ENCODE measurements at regions not wholly inside any gene's neighbourhood (a gene's known extent, or its start where the extent isn't known, plus 50 kb on each side); places are given as distances from the start of the nearest gene placed in this dataset.

DNA sequence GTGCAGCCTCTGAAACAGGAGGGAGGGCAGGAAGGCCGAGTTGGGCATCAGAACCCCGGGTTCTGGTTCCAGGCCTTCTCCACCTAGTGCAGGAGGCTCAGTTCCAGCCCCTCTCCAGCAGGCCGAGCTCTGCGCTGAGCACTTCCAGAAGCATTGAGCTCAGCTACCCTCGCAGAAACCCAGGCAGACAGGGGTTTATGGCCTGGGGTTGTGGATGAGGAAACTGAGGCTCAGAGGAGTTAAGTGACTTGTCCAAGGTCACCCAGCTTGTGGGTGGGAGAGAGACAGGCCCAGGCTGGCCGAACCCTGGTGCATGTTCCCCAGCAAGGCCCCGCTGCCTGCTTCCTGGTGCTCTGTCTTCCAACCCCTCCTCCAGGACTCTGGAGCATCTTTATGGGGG lies 348.9 kb downstream of the PTPRU start:
- no peak for DNase-seq (ENCODE audit: low spot score)

DNA sequence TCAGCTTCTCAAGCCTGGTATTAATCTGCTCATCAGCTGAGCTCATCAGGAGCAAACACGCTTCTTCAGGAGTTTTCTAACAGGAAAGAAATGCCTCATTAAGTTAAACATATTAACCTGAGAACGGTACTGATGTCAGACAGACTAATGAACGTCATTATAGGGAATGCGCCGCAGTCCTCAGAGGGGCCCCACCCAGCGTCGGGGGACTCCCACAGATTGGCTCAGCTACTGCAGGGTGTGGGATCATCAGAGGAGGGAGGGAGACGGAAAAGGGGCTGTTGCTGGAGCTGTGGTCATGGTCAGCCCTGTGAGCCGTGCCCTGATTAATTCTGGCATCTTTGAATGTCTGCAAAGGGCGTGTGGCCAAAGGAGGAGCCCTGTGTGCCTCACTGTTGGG lies 348.5 kb downstream of the PTPRU start:
- no peak for DNase-seq (ENCODE audit: low spot score)

DNA sequence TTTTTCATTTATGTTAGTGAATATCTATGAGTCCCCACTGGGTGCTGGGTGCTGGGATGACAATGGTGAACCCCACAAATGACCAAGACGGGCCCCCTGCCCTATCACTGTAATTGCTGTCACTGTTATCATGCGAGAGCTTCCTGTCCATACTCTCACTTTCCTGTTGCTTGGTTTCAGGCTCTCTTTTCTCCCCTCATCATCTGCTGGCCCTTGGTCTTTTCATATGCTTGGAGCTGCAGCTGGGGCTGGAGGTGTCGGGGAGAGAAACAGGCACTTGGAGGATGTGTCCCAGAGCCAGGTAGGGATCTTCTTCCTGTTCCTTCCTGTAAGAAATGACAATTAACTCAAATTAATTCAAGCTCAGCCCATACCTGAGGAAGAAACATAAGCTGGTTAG lies 348.0 kb downstream of the PTPRU start:
- DNase-seq (ENCODE audit: low spot score) = no peak

DNA sequence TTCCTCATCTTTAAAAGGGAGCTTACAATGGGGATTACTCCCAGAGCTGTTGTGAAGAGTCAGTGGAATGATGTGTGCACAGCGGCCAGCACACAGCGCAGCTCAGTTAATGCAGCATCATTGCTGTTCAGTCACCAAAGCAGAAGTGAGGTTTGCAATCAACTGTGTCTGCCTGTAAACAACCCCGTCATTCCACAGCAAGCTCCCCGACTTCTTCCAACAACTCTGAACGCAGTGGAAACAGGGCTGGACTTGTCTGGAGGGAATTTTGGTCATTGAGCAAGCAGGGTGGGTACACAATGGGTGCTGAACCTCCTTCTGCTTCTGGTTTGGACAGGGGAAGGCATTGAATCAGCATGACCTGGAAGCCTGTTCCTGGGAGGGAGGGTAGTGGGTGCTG lies 347.4 kb downstream of the PTPRU start:
- DNase-seq (ENCODE audit: low spot score) = no peak

DNA sequence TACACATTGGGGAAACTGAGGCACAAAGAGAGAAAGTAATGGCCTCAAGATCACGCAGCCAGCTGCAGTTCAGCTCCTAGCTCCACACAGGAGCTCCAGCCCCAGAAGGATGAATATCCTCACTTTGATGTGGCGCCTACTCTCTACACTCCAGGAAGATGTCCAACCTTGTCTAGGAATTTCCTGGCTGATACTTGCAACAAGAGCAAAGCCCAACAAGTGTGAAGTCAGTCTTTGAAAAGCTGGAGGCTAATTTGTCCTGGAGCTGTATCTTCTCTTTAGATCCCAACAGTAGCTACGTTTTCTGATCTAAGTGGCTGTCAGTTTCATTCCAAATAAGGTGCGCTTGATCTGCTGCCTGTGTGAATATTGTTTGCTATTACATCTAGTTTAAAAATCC lies 344.9 kb downstream of the PTPRU start:
- no peak for DNase-seq (ENCODE audit: low spot score)

DNA sequence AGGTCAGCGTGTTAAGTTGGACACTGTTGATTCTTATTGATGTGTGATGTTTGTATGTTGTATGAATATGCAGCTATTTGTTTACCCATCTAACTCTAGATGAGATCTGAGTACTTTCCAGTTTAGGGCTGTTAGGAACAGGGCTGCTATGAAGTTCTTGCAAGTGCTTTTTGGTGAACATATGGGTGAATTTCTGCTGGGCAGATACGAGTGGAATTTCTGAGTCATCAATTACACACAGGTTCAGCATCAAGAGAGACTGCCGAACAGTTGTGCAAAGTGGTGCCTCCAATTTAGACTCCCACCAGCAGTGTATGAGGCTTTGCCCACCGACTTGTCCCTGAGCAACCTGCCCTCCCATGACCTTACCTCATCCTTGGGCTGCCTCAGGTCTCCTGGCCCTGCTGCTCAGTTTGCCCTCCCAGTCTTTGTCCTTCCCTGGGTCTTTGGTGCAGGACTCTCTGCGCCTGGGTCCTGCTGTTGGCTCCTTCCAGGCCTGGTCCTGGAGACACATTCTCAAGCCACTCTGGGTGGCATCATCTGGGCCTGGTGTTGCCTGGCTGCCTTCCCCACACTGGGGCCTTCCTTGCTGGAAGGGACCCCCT lies 343.6 kb downstream of the PTPRU start:
- no peak for DNase-seq (ENCODE audit: low spot score)

DNA sequence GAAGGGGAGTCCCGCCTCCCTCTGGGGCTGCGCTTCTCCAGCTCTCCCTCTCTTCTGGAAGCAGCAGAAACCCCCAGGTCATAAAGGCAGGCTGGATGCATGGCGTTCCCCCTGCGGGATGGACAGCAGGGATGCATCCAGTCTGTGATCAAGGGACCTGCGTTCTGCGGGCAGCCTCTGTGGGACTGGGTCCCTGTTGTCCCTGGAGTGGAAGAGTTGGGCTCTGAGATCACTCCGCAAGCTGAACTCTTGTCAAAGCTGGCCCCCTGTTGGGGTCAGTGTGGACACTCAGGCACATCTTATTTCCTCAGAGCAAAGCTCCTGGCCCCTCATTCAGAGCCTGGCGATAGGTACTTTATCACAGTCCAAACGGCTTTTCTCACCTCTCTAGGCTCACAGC lies 341.2 kb downstream of the PTPRU start:
- DNase-seq (ENCODE audit: low spot score) = no peak

DNA sequence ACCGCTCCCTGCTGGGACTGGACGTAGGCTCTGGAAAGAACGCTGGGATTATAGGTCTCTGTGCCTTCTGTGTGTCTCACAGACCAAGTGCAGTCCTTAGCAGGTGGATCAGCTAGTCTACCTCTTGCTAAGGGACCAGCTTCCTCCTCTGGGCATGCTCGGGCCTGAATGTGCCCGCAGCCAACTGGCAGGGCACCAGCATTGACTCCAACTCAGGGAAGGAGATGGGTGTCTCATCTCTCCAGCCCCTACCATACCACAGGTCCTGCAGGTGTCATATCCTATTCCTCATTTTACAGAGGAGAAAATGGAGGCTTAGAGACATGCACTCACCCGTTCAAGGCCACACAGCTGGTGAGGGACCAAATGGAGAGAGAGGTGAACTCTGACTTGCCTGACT lies 340.2 kb downstream of the PTPRU start:
- no peak for DNase-seq (ENCODE audit: low spot score)

DNA sequence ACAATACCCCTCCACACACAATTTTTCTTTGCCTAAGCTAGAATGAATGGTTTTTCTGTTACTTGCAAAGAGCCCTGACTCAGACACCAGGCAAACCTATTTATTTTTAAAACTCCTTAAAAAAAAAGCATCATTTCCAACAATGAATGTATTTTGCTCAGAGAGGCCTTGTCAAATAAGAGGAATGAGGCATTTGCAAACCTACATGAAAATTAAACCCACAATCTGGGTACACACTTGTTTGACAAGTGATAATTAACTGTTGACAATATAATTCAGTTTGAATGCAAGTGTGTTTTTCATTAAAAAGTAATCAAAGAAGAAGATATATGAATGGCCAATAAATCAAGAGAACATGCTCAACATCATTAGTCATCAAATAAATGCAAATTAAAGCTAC lies 339.5 kb downstream of the PTPRU start:
- no peak for DNase-seq (ENCODE audit: low spot score)

DNA sequence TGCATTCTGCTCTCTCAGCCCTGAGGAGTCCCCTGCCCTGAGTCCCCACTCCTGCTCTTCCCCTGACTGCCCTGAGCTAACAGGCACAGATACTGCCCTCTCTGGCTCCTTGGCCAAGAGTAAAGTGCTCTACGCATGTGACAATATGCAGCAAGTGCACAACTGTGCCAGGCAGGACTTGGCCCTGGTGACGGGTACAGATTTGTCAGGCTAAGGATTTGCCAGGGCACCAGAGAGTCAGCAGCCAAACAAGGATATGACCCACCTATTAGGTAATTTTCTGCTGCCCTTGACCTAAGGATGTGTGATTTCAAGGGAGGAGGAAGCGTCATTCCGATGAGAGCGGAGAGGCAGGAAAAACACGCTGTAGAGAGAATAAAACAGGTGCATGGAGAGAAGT lies 339.0 kb downstream of the PTPRU start:
- no peak for DNase-seq (ENCODE audit: low spot score)

DNA sequence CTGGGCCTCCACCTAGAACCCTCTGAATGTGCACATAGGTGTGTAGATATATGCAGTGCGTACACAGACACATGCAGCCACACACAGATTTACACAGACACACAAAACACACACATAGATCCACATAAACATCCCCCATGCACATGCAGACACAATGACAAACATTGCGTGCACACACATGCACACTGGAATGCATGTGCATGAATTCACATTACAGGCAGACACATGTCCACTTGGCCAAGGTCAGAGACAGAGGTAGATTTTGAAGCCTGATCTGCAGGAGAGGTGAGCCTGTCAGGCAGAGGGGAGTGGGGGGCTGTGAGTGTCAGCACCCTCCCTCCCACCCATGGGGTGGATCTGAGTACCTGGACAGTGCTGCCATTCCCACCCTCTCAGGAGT lies 338.5 kb downstream of the PTPRU start:
- DNase-seq (ENCODE audit: low spot score) = no peak

DNA sequence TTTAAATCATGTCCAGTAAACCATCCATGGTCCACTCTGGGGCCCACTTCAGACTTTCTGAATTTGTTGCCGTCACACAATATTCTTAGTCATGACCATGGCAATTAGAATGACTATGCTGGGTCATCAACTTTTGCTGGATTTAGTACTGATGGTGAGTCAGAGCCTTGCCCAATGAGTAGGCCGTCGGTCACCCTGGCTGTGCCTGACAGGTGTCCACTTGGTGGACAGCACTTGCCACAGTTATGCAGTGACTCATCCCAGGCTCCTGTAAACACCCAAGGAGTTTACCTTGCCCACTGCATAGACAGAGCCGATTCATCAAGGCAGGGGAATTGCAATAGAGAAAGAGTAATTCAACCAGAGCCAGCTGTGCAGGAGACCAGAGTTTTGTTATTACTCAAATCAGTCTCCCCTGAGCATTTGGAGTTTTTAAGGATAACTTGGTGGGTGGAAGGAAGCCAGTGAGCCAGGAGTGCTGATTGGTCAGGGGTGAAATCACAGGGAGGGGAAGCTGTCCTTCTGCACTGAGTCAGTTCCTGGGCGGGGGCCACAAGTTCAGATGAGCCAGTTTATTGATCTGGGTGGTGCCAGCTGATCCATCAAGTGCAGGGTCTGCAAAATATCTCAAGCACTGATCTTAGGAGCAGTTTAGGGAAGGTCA lies 333.8 kb downstream of the PTPRU start:
- no peak for DNase-seq (ENCODE audit: low spot score)

DNA sequence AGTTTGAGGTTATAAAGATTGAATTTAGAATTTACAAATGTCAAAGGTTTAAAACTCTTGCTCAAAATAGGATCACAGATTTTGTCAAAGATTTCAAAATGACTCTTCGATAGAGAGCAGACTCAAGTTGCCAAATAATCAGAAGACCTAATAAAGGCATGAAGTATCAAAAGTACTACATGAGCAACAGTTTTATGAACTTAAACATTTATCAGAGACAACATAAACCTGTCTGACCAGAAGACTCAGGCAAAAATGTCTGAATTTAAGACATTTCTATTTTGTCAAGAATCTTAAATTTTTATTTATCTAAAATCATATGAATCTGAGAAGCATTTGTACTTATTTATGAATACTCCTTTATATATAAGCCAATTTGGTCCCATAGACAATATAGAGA lies 330.9 kb downstream of the PTPRU start:
- no peak for DNase-seq (ENCODE audit: low spot score)

DNA sequence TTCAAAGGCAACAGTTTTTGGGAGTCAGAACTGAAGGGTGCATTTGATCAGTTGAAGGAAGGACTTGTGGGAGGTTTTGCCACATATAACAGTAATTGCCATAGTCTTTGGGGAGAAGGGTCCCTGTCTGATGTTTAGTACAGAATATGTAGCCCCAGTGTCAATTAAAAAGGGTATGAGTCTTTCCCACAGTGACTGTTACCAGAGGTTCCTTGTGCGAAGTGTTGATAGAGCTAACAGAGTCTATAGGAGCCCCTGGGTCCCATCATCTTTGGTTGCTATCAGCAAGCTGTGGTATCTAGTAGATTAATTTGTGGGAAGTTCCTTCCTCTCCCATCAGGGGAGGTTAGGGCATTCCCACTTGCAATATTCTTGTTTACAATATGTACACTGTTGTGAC lies 329.2 kb downstream of the PTPRU start:
- DNase-seq (ENCODE audit: low spot score) = no peak

DNA sequence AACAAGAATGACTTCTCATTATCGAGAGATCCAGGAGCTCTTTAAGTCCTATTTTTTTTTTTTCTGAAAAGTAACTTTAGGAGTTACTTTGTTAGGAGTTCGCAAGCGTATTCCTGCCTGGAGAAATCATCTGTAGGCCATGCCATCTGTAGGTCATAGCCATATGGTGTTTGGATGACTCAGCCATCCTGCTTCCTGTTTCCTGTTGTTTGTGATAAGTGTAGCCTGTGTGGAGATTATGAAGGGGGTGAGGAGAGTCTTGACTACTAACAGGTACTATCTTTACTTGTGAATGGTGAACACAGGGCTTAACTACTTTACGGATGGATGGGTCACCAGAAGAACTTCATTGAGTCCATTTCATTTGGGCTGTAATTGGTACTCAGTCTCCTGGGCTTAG lies 327.2 kb downstream of the PTPRU start:
- DNase-seq (ENCODE audit: low spot score) = no peak

DNA sequence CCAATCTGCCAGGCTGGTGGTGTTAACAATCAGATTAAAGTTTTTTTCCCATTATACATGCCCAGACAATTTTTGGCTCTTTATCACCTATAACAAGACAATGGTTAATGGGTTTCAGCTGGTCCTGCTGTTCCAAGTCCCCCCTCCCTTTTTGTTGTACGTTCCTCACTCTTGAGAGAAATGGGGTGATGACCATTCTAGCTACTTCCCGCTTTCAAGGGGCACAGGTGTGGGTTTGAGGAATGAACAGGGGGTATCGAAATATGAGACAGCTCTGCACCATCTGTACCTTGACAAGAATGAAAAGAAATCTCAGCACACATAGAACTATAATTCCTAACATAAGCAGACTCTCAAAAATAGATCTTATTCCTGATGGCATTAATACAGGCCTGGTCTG lies 326.8 kb downstream of the PTPRU start:
- DNase-seq (ENCODE audit: low spot score) = no peak

DNA sequence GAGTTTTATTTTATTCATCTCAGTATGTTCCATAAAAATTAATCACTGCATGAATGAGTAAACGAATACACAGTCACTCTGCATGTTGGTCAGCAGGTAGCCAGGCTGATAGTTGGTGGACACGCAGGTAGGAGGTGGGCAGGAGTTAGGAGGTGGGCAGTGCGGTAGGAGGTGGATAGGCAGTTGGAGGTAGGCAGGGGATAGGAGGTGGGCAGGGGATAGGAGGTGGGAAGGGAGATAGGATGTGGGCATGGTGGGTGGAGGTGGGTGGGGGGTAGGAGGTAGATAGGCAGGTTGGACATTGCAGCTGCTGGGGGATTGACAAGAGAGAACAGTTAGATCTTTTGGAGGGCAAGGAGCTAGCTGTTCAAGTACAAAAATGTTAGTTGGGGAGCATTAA lies 322.7 kb downstream of the PTPRU start:
- no peak for DNase-seq (ENCODE audit: low spot score)

DNA sequence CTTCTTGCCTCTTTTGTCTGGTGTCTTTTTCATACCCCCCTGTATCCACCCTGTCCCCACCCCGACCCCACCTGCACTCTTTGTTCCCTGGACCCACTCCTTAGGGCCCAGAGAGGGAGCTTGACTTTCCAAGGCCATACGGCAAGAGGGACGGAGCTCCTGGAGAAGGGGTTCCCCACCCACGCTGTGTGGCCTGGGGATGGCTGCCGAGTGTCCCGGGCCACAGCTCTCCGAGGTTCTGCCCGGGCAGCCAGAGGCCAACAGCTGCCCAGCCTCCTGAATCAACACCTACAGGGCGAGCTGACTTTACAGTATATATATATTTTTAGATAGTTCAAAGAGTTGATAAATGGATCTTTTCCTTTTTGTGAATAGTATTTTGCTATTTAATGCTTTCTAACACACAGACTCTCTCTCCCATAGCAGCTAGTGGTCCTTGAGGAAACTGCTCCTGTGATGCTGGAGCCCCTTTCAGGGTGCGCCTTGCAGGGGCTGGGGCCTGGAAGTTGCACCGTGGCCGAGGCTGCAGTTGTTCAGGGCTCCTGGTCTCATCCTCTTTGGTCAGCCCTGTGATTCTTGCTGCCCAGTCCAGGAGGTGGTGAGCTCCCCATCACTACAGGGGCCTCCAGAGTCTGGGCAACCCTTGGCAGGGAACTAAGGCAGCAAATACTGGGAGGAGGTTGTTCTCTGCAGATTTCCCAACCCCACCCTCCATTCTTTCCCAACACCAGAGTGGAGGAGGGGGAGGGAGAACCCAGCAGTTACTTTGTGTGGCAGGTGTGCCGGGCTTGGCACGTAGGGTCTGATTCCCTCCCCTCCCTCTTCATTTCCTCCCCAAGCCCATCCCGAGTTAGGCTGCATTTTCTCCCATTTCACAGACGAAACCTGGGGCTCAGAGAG lies 321.6 kb downstream of the PTPRU start:
- DNase-seq (ENCODE audit: low spot score) = no peak

DNA sequence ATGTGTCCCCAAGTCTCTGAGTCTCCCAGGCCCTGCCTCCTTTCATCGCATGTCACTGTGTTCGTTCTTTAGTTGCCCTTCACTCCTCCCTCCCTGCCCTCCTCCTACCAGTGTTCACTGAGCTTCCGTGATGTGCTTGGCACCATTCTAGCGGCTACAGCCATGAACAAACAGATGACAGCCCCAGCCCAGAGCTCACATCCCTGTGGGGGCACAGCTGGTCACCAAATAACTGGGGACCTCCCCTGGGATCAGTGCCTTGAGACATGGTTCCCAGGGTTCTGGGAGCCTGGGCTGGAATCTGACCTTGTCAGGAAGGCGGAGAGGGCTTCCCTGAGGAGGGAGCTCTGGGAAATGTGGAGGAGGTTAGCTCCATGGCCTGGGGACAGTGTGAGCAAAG lies 320.7 kb downstream of the PTPRU start:
- DNase-seq (ENCODE audit: low spot score) = no peak

DNA sequence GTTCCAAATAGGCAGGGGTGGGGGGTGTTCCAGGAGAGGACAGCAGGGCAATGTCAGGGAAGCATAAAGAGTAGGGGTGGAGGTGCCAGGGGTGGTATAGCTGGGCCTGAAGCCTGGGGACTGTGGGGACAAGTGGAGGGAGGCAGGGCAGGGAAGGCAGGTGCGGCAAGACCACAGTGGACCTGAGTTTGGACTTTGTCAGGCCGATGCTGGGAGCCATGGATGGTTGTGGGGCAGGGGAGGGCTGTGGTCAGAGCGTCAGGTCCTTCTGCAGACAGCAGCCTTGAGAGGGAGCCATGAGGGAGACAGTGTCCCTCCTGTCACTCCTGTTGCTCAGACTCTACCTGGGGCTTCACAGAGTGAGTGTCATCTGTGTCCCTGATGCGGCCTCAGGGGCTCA lies 320.3 kb downstream of the PTPRU start:
- DNase-seq (ENCODE audit: low spot score) = no peak

DNA sequence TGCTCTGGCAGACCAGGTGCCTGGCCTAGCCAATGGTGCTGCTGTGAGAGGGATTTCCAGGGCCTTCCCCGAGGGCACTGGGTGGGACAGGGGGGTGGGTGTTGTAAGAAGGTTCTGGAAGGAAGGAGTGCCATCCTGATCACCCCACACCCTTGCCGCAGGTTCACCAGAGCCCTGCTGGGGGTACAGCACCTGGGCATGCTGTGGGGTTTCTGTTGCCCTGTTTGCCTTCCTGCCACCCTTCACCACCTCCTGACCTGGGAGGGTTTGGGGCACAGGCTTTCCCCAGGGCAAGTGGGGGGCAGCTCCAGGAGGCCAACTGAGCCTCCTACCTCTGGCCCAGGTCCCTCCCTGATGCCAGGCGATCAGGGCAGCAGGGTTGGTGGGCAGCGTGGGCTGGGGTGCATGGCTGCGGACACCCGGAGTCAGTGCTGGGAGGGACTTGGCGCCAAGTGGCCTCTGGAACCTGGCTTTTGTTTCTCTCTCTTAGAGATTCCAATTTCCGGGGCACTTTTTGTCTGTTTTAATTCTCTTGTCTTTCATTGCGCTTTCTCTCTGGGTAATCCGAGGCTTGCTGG lies 318.8 kb downstream of the PTPRU start:
- DNase-seq (ENCODE audit: low spot score) = no peak

DNA sequence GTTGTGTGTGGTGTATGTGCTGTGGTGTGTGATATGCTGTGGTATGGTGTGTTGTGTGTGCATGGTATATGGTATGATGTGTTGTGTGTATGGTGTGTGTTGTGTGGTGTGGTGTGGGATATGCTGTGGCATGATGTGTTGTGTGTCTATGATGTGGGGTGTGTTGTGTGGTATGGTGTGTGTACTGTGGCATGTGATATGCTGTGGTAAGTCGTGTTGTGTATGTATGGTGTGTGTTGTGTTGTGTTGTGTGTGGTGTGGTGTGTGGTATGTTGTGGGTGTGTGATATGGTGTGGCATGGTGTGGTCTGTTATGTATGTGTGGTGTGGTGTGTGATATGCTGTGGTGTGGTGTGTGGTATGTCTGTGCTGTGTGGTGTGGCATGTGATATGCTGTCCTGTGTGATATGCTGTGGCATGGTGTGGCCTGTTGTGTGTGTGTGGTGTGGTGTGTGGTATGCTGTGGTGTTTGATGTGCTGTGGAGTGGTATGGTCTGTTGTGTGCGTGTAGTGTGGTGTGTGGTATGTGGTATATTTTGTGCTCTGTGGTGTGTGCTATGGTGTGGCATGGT lies 318.0 kb downstream of the PTPRU start:
- DNase-seq (ENCODE audit: low spot score) = no peak
